ENCODE measurements at regions not wholly inside any gene's neighbourhood (a gene's known extent, or its start where the extent isn't known, plus 50 kb on each side); places are given as distances from the start of the nearest gene placed in this dataset.

GRCh38 chr5:136513430-136513829 is 148.1 kb upstream of the TRPC7 start:
- TF ChIP-seq CTCF (conservative IDR thresholded peaks at IDR 0.05; ENCODE audit: low read depth in 2 of 2) (no peak), EZH2phosphoT487 (IDR thresholded peaks at IDR 0.05; ENCODE audit: unreplicated experiment) (no peak)

All from GM23338 (cell line).